Calu3 (cell line): ENCODE measurements at regions not wholly inside any gene's neighbourhood (a gene's known extent, or its start where the extent isn't known, plus 50 kb on each side); places are given as distances from the start of the nearest gene placed in this dataset.

Experiments used
- BruUV-seq: library from RNA; stranded (reverse); fragments of 400-500 nt; replicated peaks from 2 replicates; lab custom pipeline; 2021; lab: Mats Ljungman, UMichigan
- CTCF ChIA-PET: fragments of 300-600 bp; sonication (Branson Sonifier 250); formaldehyde crosslinking; loops from one replicate; lab custom pipeline; 2022; ENCODE audit warnings: antibody characterized with exemption; lab: Charles Lee
- DNase-seq: peaks from one replicate; pipeline ENCODE4 v3.0.0; 2022
- H3K27ac Mint-ChIP-seq: one replicate; pipeline ENCODE4 v1.8.0; 2022; ENCODE audit warnings: mixed read lengths; ENCODE audit not compliant: unreplicated experiment
- H3K27me3 Mint-ChIP-seq: one replicate; pipeline ENCODE4 v1.8.0; 2022; ENCODE audit warnings: mixed read lengths; ENCODE audit not compliant: unreplicated experiment
- H3K36me3 Mint-ChIP-seq: one replicate; pipeline ENCODE4 v1.8.0; 2022; ENCODE audit warnings: mild to moderate bottlenecking, moderate library complexity, mixed read lengths; ENCODE audit not compliant: insufficient read depth, unreplicated experiment
- H3K4me1 Mint-ChIP-seq: one replicate; pipeline ENCODE4 v1.8.0; 2022; ENCODE audit warnings: mild to moderate bottlenecking, low read depth, mixed read lengths; ENCODE audit not compliant: unreplicated experiment
- H3K4me3 Mint-ChIP-seq: one replicate; pipeline ENCODE4 v1.8.0; 2022; ENCODE audit warnings: mild to moderate bottlenecking, low read depth, moderate library complexity, mixed read lengths; ENCODE audit not compliant: unreplicated experiment
- H3K9me3 Mint-ChIP-seq: one replicate; pipeline ENCODE4 v1.8.0; 2022; ENCODE audit warnings: low read depth, mixed read lengths; ENCODE audit not compliant: unreplicated experiment
- CTCF ChIP-seq: fragments of 200-600 bp; IDR thresholded peaks from one replicate; pipeline ENCODE4 v1.8.0; 2022; ENCODE audit warnings: antibody characterized with exemption; ENCODE audit not compliant: unreplicated experiment
- intact Hi-C: fragments of 100-400 bp; cut with micrococcal nuclease; formaldehyde crosslinking; loops from one replicate; pipeline ENCODE4 v1.10.0; 2022; ENCODE audit not compliant: unreplicated experiment

- CTCF ChIA-PET = interaction anchor here (0.7 to 1.1 kb wide), 5 partner anchors 16 to 724 kb away, joined by 3 read pairs; no protein-coding TSS in a partner anchor
- H3K27me3 Mint-ChIP-seq = peaks cover 41% of the 10 kb centered on the region
- peak; percentile 20 for TF ChIP-seq CTCF
- no TSS peak for BruUV-seq
- DNase-seq = peak; percentile 67
- H3K36me3 Mint-ChIP-seq = no peaks in the 10 kb centered on the region
- H3K4me3 Mint-ChIP-seq = no peak overlapping the region
- H3K9me3 Mint-ChIP-seq = peaks cover 2% of the 10 kb centered on the region
- no peaks in the 10 kb centered on the region for H3K4me1 Mint-ChIP-seq
- intact Hi-C loops = no loop called here
- no peak overlapping the region for H3K27ac Mint-ChIP-seq
These were observed 910.0 kb downstream of the TMEM121 start for GRCh38 chr14:106436310-106436905.

GRCh38 chr14:106442857-106443256, 916.5 kb downstream of the TMEM121 start:
- H3K9me3 Mint-ChIP-seq = no peaks in the 10 kb centered on the region

GRCh38 chr14:106455026-106455425, 928.6 kb downstream of the TMEM121 start:
- Mint-ChIP-seq H3K4me1 (no peaks in the 10 kb centered on the region), H3K27me3 (peaks cover 25% of the 10 kb centered on the region), H3K36me3 (no peaks in the 10 kb centered on the region), H3K9me3 (peaks cover under 1% of the 10 kb centered on the region), H3K27ac (no peak overlapping the region), H3K4me3 (no peak overlapping the region)
- TF ChIP-seq CTCF = no peak
- CTCF ChIA-PET = no interaction called here
- DNase-seq = no peak
- intact Hi-C loops = no loop called here
- BruUV-seq = no TSS peak

More at GRCh38 chr14:106442857-106443256, 916.5 kb downstream of the TMEM121 start:
- no peak for TF ChIP-seq CTCF
- Mint-ChIP-seq H3K27me3 (peaks cover 60% of the 10 kb centered on the region), H3K36me3 (no peaks in the 10 kb centered on the region), H3K4me1 (no peaks in the 10 kb centered on the region), H3K27ac (no peak overlapping the region), H3K4me3 (no peak overlapping the region)
- no TSS peak for BruUV-seq
- CTCF ChIA-PET = no interaction called here
- peak; percentile 22 for DNase-seq
- intact Hi-C loops = no loop called here

GRCh38 chr14:106459971-106460730, 933.8 kb downstream of the TMEM121 start:
- no peaks in the 10 kb centered on the region for H3K27me3 Mint-ChIP-seq
- peaks cover 6% of the 10 kb centered on the region for H3K9me3 Mint-ChIP-seq
- intact Hi-C loops = no loop called here
- peak; percentile 14 for DNase-seq
- no peaks in the 10 kb centered on the region for H3K4me1 Mint-ChIP-seq
- no peaks in the 10 kb centered on the region for H3K36me3 Mint-ChIP-seq
- no peak overlapping the region for H3K4me3 Mint-ChIP-seq
- BruUV-seq = no TSS peak
- H3K27ac Mint-ChIP-seq = no peak overlapping the region
- no peak for TF ChIP-seq CTCF
- CTCF ChIA-PET = no interaction called here
